ENCODE measurements at regions not wholly inside any gene's neighbourhood (a gene's known extent, or its start where the extent isn't known, plus 50 kb on each side); places are given as distances from the start of the nearest gene placed in this dataset.

GRCh38 chr3:152710549-152710948 is 124.4 kb upstream of the P2RY1 start:
- intact Hi-C loops (cut with DNase I): no loop called here
- Histone ChIP-seq H3K36me3 (no peaks in the 10 kb centered on the region), H3K4me3 (no peak overlapping the region), H3K4me1 (no peaks in the 10 kb centered on the region), H3K27ac (no peak overlapping the region), H3K9me3 (no peaks in the 10 kb centered on the region), H3K27me3 (no peaks in the 10 kb centered on the region)
- TF ChIP-seq CTCF (IDR thresholded peaks at IDR 0.05) (no peak), POLR2A (IDR thresholded peaks at IDR 0.05) (no peak)
- WGBS, 2 donors: 86 to 88% methylated on average over 3 of the region's 3 CpGs
- no peak for DNase-seq

- TF ChIP-seq CTCF (IDR thresholded peaks at IDR 0.05): peak in 1 of 6 experiments; percentile 15
- TF ChIP-seq POLR2A (IDR thresholded peaks at IDR 0.05): no peak
- intact Hi-C loops (cut with DNase I): no loop called here
- H3K9me3 ChIP-seq: no peaks in the 10 kb centered on the region
- H3K27ac ChIP-seq: no peak overlapping the region
- DNase-seq: no peak
- H3K36me3 ChIP-seq: no peaks in the 10 kb centered on the region
- no peak overlapping the region for H3K4me3 ChIP-seq
- peaks cover 0 to 15% (median 4%) of the 10 kb centered on the region in 3 donors for H3K4me1 ChIP-seq
- no peaks in the 10 kb centered on the region for H3K27me3 ChIP-seq
Observed at GRCh38 chr3:152713989-152714388, 120.9 kb upstream of the P2RY1 start.

GRCh38 chr3:152714507-152714906 is 120.4 kb upstream of the P2RY1 start:
- peaks cover 0 to 19% (median 4%) of the 10 kb centered on the region in 3 donors for H3K4me1 ChIP-seq
- no peaks in the 10 kb centered on the region for H3K27me3 ChIP-seq
- intact Hi-C loops (cut with DNase I): no loop called here
- TF ChIP-seq CTCF (IDR thresholded peaks at IDR 0.05) (no peak), POLR2A (IDR thresholded peaks at IDR 0.05) (no peak)
- no peaks in the 10 kb centered on the region for H3K36me3 ChIP-seq
- H3K9me3 ChIP-seq: no peaks in the 10 kb centered on the region
- DNase-seq: no peak
- no peak overlapping the region for H3K27ac ChIP-seq
- no peak overlapping the region for H3K4me3 ChIP-seq

- H3K9me3 ChIP-seq: no peaks in the 10 kb centered on the region
- H3K4me1 ChIP-seq: peaks cover 0 to 19% (median 4%) of the 10 kb centered on the region in 3 donors
- DNase-seq: no peak
- H3K27me3 ChIP-seq: no peaks in the 10 kb centered on the region
- H3K27ac ChIP-seq: no peak overlapping the region
- H3K4me3 ChIP-seq: no peak overlapping the region
- 32 to 37% methylated on average over 3 of the region's 3 CpGs for WGBS, 2 donors
- intact Hi-C loops (cut with DNase I): no loop called here
- TF ChIP-seq POLR2A (IDR thresholded peaks at IDR 0.05) (no peak), CTCF (IDR thresholded peaks at IDR 0.05) (no peak)
- no peaks in the 10 kb centered on the region for H3K36me3 ChIP-seq
Observed at GRCh38 chr3:152717252-152717651, 117.7 kb upstream of the P2RY1 start.

GRCh38 chr3:152718810-152719209 is 116.1 kb upstream of the P2RY1 start:
- Histone ChIP-seq H3K27me3 (no peaks in the 10 kb centered on the region), H3K4me1 (peaks cover 0 to 19% (median 4%) of the 10 kb centered on the region in 3 donors), H3K9me3 (no peaks in the 10 kb centered on the region), H3K27ac (peak overlapping the region in 3 of 4 donors; percentile 15 to 45 (median 43)), H3K36me3 (no peaks in the 10 kb centered on the region), H3K4me3 (no peak overlapping the region)
- no peak for DNase-seq
- intact Hi-C loops (cut with DNase I): no loop called here
- TF ChIP-seq CTCF (IDR thresholded peaks at IDR 0.05) (no peak), POLR2A (IDR thresholded peaks at IDR 0.05) (no peak)

All from esophagus squamous epithelium (tissue), 5 donors.